Stimulated activated CD8-positive, alpha-beta memory T cell treated with anti-CD3 and anti-CD28 coated beads, Interleukin-12 subunit alpha, Interleukin-12 subunit beta, amount 100 ng/mL, for 4 hours (primary cell): ENCODE measurements at regions not wholly inside any gene's neighbourhood (a gene's known extent, or its start where the extent isn't known, plus 50 kb on each side); places are given as distances from the start of the nearest gene placed in this dataset.
A peak's percentile ranks its signal among the peaks of the same experiment; 100 is the strongest.

Experiments
- DNase-seq: peaks from one replicate; pipeline ENCODE4 v3.0.0-alpha.2; 2020; ENCODE audit warnings: low read depth

DNA sequence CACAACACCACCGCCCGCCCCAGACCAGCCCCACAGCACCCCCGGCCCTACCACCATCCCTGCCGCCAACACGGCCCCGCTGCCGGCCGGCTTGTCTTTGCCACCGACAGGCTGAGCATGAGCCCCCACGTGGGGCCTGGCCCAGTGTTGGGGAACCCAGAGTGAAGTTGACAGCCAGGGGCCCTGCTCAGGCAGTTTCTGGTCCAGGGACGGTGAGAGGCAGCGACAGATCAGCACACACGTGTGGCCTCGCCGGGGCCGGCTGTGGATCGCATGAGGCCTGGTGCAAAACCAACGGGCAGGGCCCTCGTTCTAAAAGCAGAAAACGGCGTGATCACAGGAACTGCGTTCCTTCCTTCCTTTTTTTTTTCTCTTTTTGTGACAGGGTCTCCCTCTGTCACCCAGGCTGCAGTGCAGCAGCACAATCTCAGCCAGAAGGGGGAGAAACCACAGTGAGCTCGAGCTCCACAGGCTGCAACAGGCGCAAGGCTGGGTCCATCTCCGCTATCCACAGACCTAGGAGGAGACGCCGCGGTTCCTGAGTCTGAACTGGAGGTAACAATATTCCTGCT is 50.5 kb upstream of the FBRSL1 start:
- DNase-seq: no peak

DNA sequence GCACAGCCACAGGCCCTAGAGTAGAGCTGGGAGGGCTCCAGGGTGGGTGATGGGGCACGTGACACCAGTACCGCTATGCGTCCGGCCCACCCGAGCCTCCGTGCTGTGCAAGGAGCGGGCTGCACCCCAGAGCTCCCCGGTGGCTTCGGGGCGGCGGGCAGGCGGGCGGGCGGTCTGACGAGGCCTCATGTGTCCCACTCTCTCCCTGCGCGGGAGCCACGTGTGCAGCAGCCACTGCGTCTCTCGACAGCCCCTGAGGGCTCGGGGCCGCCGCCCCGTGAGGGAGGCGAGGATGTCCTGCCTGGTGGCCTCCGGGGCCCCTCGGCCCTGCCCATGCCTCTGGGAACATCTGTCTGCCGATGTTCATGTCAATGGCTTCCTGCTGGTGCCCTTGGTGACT is 51.2 kb upstream of the FBRSL1 start:
- no peak for DNase-seq

DNA sequence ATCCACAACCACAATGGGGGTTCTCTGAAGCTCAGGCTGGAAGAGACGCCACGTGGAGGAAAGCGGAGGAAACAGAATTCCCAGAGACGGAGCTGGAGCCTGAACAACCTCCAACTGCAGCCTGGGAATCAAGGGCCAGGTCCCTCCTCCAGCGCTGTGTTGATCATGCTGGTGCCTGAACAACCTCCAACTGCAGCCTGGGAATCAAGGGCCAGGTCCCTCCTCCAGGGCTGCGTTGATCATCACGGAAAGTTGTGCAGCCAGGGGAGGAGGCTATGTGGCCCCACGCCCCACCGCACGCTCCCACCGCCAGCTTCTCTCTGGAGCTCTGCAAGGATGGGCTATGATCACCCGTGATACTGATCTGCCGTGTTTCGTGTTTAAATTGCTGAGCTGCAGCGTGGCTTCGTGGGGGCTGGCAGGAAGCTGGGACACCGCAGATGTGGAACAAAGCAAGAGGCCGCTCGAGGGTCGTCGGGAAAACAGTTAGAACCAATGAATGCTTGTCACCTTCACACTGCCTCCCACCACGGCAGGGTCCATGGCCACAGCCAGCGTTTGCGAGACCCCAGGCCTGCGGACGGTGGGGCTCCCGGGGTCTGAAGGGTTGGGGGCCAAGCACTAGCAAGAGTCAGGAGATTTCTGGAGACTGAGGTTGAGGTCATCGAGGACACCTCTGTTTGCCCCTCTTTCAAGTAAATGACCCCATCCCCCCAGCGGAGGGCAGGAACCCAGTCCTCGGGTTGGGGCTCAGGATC is 51.8 kb upstream of the FBRSL1 start:
- DNase-seq: no peak

- DNase-seq: no peak
Measured at GRCh38 chr12:132437252-132437932, 52.6 kb upstream of the FBRSL1 start.

- DNase-seq: no peak
Measured at GRCh38 chr12:132436791-132437251, 53.1 kb upstream of the FBRSL1 start.

DNA sequence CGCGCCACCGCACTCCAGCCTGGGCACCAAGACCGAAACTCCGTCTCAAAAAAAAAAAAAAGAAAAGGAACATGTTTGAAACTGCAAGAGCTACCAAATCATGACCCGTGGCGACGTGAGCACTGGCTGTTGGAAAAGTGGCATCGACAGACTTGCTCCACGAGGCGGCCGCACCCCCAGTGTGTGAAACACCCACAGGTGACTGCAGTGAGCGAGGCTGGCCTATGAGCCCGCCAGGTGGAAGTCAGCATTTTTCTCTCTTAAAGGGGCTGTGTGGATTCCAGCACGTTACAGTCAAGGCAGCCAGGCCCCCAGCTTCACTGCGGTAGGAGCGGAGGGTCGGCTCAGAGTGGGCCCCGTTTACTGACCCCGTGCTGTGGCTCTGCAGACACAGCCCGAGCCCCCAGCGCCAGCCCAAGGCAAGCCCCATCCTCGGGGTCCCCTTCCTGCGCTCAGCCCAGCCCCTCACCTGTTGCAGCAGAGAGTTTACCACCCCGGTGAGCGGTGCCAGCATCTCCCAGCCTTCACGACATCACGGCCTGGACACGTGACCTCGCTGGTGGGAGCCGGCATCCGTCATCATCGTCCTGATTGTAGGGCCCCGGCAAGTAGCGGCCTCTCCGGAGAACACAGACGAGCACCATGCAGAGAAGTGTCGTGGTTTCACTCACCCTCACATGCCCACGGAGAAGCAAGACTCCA is 54.3 kb upstream of the FBRSL1 start:
- DNase-seq: no peak

GRCh38 chr12:132433641-132434395 is 56.1 kb upstream of the FBRSL1 start:
- DNase-seq: no peak

GRCh38 chr12:132432721-132433577 is 57.0 kb upstream of the FBRSL1 start:
- DNase-seq: no peak

DNA sequence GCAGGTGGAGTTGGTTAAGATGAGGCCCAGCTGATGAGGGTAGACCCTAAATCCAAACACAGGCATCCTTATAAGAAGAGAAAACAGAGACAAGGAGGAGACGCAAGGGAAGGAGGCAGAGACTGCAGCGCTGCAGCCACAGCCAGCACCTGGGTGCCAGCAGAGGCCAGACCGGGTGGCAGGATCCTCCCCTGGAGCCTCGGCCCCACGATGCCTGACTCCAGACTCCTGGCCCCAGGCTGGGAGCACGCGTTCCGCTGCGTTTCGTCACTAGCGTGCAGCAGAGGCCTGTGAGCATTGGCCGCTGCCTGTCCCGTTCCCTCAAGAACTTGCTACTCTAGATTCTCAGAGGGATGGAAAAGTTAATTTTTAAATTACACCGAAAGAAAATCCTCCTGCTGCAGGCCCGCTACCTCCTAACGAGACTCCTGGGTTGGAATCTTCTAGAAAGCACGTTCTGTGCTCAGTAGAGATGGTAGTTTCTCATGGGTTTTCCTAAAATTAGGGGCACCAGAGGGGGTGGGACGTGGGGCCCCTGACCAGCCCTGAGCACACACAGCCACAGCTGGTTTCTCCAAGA is 57.7 kb upstream of the FBRSL1 start:
- DNase-seq: no peak

DNA sequence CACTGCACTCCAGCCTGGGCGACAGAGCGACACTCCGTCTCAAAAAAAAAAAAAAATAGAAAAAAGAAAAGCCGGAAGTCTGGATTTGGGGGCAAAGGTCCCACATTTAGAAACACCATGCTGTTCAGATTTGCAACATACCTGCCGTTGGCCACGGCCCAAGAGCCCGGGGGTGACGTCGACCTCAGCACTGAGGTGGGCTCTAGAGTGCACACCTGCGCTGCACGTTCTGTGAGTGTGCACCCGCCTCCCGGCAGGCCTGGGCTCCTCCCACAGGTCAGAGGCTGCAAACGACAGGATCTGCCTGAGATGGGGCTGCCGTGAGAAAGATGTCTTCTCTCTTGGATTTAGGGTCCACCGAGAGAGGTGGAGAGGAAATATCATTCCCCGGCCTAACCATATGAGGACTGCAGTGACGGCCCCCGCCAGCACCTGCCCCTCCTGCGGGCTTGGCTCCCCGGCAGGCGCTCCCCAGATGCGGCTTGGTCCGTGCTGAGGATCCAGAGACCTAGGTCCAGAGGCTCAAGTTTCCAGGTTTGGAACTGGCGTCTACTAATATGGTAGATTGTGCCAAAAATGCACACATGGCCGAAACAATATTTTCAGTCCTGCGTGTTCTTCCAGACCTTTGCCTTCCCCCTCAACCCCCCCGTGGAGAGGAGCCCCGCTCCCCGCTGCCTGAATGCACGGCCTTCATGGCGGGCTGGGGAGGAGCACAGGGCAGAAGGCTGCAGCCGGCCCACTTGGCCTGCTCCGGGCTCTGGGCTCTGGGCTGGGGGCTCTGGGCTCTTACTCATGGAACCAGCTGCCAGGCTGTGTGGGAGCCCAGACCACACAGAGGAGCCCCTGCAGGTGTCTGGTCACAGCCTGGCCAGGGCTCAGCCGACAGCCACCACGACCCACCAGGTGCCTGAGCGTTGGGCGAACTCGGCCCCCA is 58.8 kb upstream of the FBRSL1 start:
- no peak for DNase-seq

GRCh38 chr12:132429946-132430643 is 59.9 kb upstream of the FBRSL1 start:
- peak; percentile 19 for DNase-seq

- no peak for DNase-seq
Measured at GRCh38 chr12:132429602-132429945, 60.4 kb upstream of the FBRSL1 start.

GRCh38 chr12:132428936-132429601 is 60.9 kb upstream of the FBRSL1 start:
- no peak for DNase-seq

- DNase-seq: no peak
Measured at GRCh38 chr12:132427999-132428935, 61.7 kb upstream of the FBRSL1 start.

- no peak for DNase-seq
Measured at GRCh38 chr12:132427174-132427768, 62.7 kb upstream of the FBRSL1 start.

- DNase-seq: no peak
Measured at GRCh38 chr12:132426349-132427173, 63.4 kb upstream of the FBRSL1 start.
